HG02840 (cell line): ENCODE measurements at regions not wholly inside any gene's neighbourhood (a gene's known extent, or its start where the extent isn't known, plus 50 kb on each side); places are given as distances from the start of the nearest gene placed in this dataset.

Source experiments
- ATAC-seq: cut with Tn5 transposase; IDR thresholded peaks from one replicate; pipeline ENCODE4 v1.9.1; 2021; ENCODE audit warnings: mild to moderate bottlenecking, moderate library complexity, moderate number of reproducible peaks; ENCODE audit not compliant: unreplicated experiment, low FRiP score

- ATAC-seq = no peak
These were observed 67.6 kb downstream of the NMUR2 start for GRCh38 chr5:152337484-152337883.

DNA sequence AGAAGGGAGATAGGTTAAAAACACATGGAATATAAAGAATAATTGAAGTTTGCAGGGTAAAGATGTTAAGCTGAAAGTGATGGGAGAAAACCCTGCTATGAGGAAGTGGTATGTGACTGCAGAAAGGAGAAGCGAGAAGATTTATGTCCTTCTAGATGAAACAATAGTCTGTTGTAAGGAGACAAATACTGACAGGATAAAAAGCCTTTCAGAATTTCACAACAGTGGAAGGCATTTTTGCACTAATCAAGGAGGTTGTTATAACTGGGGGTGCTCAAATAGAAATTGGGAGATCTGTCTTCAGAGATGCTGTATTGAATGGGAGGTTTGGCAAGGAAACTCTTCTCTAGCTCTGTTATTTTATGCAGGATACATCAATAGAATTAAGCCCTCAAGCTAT lies 69.6 kb downstream of the NMUR2 start:
- ATAC-seq = no peak

- no peak for ATAC-seq
These were observed 72.2 kb downstream of the NMUR2 start for GRCh38 chr5:152332716-152333460.

GRCh38 chr5:152331718-152332117 lies 73.4 kb downstream of the NMUR2 start:
- ATAC-seq = no peak

DNA sequence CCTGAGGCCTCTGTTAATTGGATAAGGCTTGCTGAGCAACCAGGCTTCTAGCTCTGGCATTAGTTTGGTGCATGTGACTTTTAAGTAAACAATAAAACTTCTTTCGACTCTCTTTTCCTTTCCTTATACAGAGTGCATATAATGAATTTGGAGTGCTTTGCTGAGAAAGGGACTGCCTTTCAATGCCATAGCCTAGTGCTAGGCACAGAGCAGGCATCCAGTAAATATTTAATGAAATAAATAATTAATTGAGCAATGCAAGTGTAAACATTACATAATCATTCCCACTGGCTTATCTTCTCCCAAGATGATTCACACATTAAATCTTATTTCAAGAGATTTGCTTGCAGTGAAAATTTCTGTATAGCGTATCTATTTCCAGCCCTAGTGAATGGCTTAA lies 74.1 kb downstream of the NMUR2 start:
- no peak for ATAC-seq

DNA sequence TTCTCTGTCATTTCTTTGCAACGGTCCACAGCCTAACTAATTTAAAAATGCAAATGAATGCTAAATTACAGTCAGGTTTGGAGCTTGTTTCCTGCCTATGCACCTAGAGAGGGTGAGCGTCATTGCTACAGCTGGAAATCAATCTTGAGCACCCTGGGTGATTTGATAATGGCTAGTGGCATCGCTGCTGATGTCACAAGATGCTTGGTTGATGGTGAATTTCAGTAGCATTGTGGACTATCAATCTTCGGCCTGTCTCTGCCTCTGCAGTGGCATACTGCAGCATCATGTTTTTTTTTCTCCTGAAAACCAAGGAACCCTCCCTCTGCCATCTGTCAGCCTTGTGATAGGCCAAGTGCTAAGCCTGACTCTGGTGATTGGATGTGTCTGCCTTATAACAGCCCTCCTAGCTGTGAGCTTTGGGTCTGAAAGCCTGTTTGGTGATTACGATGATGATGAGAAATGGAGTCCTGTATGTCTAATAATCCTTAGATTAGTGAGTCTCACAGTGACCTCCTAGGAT lies 75.3 kb downstream of the NMUR2 start:
- no peak for ATAC-seq

DNA sequence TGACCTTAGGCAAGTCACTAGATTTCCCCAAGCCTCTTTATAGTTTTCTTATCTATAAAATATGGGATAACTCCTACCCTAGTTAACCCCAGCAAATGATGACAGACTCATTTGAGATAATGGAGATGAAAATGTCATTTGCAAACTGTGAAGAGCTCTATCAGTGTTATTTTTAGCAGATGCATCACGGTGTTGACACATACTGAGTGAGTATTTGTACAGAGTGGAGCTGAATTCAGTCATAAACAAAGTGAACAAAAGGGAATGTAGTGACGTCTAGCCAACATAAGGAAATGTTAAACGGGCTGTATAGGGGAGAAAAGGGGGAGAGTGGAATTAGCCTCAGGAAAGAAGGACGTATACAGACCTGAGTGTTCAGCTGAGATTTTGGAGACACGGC lies 75.9 kb downstream of the NMUR2 start:
- no peak for ATAC-seq

DNA sequence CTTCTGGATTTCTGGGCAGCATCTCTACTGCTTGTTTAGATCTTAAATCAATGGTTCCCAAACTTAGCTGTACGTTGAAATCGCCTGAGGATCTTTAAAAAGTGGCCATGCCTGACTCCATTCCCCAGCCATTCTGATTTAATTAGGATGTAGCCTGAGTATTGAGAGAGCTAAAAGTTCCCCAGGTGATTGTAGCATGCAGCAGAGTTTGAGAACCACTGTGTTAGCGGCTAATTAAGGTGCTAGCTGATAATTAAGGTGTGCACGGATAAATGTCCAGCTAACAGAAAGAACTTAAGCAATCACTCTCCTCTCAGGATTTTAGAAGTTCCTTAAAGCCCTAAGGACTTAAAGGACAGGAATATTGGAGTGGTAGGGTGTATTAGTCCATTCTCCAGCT lies 89.1 kb downstream of the NMUR2 start:
- ATAC-seq = no peak

DNA sequence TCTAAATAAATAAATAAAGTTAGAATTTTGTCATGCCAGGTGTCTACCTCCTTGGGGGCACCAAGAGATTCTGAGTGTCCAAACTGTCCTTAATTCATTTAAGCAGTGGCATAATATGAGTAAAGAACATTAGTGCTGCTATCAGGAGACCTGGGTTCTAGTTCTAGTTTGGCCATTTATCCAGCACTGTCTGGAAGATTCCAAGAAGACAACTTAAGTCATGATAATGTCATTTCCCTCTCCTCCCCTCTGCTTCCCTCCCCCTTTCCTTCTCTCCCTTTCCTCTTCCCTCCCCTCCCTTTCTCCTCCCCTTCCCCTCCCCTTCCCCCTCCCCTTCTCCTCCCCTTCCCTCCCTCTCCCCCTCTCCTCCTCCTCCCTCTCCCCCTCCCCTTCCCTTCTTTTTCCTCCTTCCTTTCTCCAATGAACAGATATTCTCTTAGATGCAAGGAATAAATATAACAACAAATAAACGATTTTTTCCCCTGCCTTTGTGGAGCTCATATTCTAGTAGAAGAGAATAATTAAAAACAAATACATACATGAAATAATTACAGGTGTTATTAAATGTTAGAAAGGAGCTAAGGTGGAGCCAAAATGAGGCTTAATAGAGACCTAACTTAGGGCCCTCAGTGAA lies 90.8 kb downstream of the NMUR2 start:
- no peak for ATAC-seq

- no peak for ATAC-seq
These were observed 95.1 kb downstream of the NMUR2 start for GRCh38 chr5:152309926-152310450.

DNA sequence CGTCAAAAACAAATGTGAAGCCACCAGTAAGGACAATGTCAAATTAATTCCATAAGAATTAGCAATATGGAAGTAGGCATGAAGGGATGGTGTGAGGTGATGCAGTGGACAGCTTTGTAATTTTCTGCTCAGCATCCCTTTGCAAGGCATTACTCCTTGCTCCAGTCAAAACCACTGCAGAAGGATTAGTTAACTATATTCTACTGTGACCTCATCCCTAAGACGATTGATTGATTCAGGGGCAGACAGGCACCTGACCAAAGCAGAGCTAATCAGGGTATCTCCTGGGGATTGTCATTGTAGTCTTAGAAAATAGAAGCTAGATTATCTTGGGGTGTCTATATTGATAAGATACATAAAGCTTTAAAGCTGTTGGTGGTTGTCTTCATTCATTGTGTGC lies 98.7 kb downstream of the NMUR2 start:
- ATAC-seq = no peak

DNA sequence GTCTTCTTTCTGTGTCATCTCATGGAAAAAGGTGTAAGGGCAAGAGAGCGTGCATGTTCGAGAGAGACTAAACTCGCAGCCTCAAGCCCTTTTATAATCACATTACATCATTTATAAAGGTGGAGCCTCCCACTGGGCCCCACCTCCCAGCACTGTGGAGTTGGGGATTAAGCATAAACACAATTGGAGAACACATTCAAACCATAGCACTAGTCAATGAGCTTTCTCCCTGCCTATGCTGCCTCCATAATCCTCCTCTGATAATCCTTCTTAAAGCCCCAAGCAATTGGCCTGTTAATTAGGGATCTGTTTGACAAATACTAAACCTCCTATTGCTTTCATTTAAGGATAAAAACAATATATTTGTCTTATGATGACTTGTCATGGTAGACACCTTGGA lies 99.6 kb downstream of the NMUR2 start:
- ATAC-seq = no peak

GRCh38 chr5:152303841-152304240 lies 101.2 kb downstream of the NMUR2 start:
- ATAC-seq = no peak

DNA sequence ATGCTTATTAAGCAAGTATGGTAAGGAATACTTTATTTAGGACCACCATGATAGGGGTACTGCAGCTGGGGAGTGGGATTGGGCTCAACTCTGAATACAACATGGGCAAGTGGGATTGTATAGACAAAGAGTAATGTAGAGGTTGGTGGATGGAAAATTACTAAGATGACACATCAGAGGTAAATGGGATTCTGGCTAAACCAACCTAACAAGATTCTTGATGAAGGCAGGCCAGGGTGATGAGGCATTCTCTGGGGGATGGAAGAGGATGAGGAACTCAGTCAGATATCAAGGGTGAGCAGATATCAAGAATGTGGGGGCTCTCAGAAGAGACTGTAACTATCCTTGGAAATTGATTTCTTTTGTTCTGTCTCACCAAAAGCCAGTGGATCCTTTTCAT lies 107.2 kb downstream of the NMUR2 start:
- no peak for ATAC-seq

DNA sequence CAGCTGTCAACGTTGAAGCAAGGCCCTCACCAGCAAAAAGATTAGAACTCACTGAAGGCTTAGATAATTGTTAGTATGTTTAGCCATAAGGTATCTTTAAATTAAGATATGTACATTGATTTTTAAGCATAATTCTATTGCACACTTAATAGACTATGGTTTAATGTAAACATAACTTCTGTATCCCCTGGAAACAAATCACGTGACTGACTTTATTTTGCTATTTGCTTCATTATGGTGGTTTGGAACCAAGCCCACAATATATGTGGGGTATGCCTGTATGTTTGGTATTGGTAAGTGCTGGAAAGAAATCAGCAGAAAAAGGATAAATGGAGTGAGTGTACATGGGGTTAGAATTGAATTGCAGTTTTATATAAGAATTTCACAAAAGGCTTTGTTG lies 111.9 kb downstream of the NMUR2 start:
- no peak for ATAC-seq

DNA sequence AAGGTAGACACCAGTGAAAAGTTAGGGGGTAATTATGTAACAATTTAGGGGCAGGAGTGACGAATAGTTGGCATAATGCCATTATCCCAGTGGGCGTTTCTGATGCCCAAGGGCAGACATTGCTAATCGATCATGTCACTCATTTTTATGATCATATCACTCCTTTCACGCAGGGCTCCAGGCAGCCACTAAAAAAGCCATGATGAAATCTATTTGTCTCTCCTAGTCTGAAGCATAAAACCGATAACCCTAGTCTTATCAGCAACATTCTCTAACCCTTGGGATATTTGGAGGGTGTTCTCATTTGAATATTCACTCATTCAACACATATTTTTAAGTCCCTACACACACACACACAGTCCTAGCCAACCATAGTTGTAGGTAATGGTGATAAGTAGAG lies 114.9 kb downstream of the NMUR2 start:
- no peak for ATAC-seq

GRCh38 chr5:152288917-152289595 lies 116.0 kb downstream of the NMUR2 start:
- no peak for ATAC-seq

- no peak for ATAC-seq
These were observed 116.6 kb downstream of the NMUR2 start for GRCh38 chr5:152288499-152288898.

DNA sequence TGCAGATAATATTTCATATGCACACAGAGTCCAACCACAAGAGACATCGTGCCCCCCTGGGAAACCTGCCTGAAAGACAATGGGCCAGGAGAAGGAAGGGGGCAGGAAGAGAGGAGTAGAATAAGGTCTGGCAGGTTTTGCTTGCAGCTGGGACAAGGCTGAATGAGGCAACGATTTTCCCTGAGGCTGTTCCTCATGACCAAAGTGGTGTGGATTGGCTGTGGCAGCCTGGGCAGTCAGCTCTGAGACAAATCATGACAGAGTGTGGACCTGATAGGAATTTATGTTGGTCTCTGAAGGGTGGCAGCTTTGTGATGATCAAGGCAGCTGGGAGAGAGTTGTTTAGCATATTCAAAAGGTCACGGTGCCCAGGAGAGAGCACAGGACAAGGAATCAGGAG lies 119.3 kb downstream of the NMUR2 start:
- ATAC-seq = no peak

- no peak for ATAC-seq
These were observed 122.7 kb downstream of the NMUR2 start for GRCh38 chr5:152282331-152282730.

DNA sequence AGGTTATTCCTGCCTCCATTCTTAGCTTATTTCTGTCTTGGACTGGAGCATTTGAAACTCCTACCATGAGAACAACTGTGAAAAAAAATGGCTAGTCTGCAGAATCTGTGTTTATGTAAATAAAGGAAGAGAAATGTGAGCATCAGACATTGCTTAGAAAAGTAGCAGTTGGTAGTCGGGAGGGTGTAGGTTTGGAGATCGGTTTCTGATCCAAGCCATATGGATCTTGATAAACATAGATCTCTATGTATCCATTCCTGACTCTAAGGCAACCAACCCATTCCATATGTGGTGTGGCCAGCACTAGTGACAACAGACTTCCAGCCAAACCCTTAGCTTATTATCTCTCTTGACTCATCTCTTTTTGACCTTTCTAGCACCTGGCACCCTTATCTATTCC lies 127.1 kb downstream of the NMUR2 start:
- no peak for ATAC-seq
